Left forelimb (tissue), 1 donor: ENCODE measurements at regions not wholly inside any gene's neighbourhood (a gene's known extent, or its start where the extent isn't known, plus 50 kb on each side); places are given as distances from the start of the nearest gene placed in this dataset.
"Not testable (repeated sequence)": the region's sequence is repeated elsewhere in the genome, so short reads cannot be mapped to it uniquely, and the experiment has no call there.

Source experiments
- DNase-seq: peaks from one replicate; pipeline ENCODE4 v3.0.0-alpha.2; 2018; ENCODE audit warnings: low spot score

DNA sequence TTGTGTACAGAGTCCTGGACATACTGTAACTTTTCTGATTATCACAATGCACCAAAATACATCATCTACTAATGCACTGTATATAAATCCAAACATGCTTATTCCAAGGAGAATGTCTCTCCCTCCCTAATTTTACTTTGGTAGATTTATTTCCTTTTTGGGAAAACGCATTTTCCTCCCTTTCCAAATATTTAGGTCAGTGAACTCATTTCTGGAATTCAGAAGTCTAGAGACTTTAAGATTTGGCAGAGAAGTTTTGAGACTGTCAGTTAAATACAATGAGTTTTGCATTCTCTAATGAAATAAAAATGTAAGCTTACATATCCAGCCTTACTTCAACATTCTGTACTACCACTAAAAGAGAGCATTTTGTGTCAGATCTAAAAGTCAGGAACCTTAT is 165.8 kb upstream of the EDNRB start:
- DNase-seq: no peak

DNA sequence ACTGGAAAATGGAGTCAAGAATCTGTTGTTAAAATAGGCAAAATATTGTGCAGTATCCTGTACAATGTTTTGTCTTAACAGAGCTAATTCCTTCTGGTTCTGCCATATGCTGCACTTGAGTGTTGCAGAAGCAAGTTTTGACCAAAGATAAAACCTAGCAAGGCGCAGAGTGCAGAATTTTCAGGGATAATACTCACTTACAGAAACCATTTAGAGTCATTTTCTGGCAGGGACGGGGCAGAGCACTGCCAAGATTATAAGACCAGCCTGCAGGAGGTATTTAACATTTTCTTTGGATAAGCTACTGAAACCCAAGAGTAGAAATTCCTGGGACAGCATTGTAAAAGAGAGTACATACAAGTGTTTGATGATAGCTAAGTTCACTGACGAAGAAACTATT is 159.5 kb upstream of the EDNRB start:
- no peak for DNase-seq

DNA sequence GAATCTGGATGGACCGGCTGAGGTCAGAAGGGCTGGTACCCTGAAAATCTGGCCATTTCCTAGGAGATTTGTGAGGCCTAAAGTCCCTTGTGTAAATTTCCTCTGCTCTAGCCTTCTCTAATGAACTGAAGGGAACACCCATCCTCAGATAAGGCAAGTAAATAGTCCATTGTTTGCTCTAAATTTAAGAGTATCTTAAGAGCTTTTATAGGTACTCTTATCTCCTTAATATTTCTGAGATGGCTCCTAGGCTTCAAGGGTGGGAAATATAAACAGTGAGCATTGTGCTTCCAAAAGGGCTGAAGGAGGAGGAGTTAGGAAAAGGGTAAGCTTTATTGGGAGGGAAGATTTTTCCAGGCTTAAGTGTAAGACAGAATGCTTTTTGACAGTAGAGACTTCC is 148.7 kb upstream of the EDNRB start:
- DNase-seq: no peak

DNA sequence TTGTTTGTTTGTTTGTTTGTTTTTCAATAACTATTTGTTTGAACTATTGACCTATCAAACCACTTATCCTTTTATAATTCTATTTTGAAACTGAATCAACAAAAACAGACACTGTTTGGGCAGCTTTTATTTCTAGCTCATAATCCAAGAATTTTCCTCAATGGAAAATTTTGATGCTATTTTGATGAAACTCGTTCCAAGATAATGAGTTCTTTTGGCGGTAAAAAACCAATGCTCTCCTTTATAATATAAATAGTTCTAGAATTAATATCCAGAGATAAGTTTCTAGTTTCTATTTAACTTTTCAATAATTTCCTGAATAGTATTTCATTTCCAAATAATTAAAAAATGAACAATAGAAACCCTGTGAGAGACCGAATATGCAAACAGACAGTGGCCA is 146.5 kb upstream of the EDNRB start:
- DNase-seq: no peak

DNA sequence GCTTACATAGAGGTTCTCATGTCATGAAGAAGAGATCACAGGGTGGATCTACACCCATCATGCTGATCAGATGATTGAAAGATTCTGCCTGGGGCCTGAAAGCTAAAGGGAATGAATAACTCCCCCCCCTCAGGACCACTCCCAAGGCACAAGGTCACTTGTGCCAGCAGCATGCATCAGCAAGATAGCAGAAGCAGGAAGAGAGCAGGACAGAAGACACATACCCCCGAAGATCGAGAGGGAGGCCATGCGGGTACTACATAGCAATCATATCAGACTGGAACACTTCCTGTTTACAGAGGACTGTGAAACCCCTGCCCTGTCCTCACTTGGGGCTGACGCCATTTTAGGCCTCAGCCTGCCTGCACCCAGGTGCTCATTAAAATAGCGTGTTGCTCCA is 143.2 kb upstream of the EDNRB start:
- DNase-seq: no peak

DNA sequence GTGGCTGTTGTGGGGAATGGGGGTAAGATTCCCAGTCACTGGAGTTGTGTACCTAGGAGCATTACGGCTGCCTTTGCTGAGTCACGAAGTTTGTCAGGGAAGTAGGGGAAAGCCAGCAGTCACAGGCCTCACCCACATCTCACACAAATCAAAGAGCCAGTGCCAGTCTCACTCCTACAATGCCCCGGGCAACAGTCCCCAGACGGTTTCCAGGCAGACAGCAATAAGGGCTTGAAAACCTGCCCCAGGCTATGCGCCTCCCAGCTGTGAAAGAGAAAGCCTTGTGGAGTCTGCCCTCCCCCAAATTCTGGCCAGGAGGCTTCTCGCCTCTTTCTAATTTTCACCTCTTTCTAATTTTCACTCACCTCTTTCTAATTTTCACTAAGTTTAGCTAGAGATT is 142.3 kb upstream of the EDNRB start:
- DNase-seq: no peak

DNA sequence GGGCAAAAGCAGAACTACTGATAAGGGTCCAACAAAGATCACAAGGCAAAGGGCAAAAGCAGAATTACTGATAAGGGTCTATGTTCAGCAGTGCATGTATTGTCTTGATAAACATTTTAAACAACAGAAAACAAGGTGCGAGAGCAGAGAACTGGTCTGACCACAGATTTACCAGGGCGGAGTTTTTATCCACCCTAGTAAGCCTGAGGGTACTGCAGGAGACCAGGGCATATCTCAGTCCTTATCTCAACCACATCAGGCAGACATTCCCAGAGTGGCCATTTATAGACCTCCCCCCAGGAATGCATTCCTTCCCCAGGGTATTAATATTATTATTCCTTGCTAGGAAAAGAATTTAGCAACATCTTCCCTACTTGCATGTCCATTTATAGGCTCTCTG is 138.2 kb upstream of the EDNRB start:
- not testable (repeated sequence) for DNase-seq

DNA sequence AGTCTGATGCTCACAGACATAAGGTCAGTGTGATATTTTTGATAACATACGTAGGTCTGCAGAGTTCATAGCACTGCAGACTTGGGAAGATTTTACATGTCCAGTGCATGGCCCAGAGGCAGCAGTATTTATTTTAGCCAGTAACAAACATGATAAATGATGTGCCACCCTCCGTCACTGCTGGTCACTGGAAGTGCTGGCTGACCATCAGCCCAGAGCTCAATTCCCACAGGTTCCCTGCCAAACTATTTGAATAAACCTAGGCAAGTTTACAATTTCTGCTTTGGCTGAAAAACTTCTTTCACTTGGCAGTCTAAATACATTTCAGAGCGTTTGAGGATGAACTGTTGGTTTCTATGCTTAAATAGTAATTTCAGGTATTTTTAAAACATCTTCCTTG is 135.5 kb upstream of the EDNRB start:
- DNase-seq: no peak

DNA sequence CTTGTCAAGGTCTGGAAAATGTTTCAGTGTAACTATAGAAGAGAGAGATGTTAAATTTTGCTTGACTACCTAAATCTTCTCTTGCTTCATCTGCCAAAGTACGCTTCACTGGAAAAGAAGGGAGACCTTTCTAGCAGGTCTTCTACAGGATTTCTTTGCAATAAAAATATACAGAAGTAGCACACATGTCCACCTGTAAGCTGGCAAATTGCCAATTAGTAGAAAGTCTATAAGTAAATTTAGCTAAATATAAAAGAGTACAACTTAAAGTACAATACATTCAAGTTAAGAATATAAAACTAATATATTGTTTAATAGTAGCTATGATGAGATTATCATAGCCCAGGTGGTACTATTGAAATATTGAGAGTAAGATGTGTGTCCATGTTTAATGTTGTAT is 128.5 kb upstream of the EDNRB start:
- DNase-seq: no peak

DNA sequence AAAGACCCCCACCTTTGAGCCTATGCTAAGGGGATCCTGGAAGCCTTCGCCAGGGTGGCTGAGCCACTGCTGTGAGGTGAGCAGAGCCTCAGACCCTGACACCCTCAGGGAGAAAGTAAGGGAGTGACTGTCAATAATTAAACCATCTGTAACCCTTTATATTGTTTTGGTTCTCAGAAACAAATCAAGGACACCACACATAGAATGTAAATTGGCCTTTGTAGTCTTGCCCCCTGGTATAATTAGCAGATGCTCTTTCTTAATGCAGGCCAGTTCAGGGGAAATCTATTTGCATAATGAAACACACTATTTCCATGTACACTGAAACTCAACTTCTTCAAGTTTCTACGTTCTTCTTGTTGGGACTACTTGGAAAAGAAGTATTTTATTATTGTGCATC is 127.7 kb upstream of the EDNRB start:
- DNase-seq: no peak

DNA sequence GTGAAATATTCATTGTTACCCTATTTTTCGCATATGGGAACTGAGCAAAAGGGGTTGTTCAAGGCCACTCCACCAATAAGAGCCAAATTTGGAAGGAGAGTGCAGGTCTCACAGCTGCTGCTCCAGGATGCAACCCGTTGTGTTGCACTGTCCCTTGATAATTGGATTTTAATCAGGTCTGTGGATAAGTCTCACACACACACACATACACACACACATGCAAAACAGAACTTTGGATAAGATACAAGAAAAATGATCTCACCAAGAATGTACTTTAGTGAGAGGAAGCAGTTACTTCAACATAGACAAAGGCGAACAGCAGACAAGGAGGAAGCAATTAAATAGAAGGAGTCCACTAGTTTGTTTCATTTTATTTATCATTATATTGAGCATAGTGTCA is 127.3 kb upstream of the EDNRB start:
- DNase-seq: no peak

DNA sequence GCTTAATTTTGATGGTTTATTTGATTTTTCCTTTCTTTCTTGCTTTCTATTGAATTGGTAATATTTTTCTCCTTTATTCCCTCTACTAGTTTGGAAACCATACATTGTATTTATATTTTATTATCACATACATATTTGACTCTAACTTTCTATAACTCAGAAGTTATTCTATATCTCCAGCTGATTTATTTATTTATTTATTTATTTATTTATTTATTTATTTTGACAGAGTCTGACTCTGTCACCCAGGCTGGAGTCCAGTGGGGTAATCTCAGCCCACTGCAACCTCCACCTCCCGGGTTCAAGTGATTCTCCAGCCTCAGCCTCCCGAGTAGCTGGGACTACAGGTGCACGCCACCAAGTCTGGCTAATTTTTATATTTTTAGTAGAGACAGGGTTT is 122.7 kb upstream of the EDNRB start:
- not testable (repeated sequence) for DNase-seq

DNA sequence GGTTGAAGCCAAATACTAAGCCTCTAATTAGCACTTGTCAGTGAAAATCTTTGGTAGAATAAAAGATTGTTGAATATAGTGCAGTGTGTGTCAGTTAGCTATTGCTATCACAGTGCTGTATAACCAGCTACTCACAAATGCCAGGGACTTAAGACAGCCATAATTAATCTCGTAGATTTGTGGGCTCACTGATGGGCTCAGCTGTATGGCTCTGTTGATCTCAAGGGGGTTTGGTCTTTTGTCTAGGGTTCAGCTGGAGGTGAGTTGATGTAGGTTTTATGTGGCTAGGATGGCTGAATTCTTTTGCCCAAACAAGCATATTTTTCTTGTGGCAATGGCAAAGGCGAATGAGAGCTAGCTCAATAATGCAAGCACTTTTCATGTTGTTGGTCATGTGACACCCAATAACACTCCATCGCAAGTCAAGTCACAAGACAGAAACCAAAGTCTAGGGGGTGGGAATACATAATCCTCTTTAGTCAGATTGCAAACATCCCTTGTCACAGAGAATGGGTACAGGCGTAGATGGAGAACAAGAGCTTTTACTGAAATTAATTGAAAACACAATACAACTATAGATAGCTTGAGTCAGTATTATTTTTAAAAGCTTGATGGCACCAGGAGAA is 121.7 kb upstream of the EDNRB start:
- DNase-seq: no peak

DNA sequence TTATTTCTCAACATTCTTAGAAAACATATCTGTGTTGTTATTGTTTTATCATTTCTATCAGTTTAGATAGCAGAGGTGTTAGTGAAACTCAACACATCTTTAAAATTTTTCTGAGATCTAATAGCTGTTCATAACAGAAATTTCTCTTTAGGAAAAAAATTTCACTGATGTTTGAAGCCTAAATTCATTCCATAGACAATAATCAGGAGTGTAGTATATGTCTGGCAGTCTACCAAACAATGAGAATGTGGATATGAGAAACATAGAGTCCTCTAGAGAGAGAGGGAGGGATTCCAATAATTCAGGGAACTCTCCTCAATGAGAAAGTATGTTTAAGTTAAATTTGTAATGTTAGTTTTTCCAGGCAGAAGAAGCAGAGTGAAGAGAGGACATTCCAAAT is 118.2 kb upstream of the EDNRB start:
- DNase-seq: no peak

DNA sequence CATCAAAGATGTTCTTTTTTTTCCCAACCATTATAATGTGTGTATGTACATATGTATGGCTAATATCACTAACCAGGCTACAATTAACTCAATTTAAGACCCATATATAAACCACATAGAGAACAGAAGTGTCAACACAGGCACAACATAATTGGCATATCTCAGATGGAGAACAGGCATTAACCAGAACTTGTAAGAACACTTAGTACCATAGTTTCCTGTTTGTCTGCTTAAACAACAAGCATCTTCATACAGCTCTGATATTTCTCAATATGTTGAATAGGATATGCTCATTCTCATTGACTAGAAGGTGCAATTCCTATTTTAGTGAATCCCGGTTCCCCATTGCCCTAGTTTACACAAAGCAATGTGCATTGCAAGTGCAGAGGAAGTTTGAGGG is 116.9 kb upstream of the EDNRB start:
- DNase-seq: no peak

DNA sequence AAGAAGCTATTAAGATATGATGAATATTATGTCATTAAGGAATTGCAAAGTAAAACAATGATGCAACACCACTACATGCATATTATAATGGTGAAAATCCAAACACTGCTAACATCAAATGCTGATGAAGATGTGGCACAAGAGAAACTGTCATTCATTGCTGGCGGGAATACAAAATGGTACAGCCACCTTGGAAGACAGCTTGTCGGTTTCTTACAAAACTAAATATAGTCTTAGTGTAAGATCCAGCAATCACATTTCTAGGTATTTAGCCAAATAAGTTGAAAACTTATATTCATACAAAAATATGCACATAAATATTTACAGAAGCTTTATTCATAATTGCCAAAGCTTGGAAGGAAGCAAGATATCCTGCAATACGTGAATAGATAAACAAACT is 114.9 kb upstream of the EDNRB start:
- no peak for DNase-seq

DNA sequence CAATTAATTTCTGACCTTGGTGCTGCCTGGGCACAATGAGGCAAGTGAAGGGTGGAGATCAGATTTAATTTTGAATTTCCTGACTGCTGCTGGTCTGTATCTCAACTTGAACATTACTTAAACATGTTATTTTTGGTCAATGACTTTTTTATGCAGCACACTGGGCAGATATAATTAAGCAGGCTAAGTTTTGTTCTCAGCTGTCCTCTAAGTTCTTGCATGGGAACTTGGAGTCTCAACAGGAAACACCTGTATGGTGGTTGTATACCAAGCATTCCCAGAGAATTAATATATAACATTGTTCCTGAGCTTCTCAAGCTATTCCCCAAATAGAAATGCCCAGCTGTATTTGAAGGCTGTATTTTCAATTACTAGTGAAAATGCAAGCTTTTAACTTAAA is 113.5 kb upstream of the EDNRB start:
- DNase-seq: no peak

DNA sequence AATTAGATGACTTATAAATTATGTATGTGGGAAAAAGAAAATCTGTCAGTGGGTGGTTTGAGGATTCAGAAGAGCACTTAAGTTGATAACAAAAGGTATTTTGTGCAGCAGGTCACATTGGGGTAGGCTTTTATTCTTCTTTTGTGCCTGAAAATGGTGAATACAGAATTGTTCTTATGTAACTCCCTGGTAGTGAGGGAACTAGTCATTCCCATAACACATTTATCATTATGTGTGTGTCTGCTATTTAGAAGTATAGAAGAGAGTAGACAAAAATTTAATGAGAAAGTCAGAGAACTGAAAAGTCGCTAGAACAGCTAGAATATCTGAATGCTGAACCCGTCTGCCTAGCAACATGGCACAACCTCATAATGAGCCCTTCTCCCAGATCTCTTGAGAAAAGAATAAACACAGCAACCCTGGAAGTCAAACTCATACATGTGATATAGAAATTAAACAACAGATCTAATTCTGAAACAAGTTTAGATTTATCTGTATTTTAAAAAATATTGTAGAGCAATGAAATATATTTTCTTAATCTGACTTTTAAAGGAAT is 111.8 kb upstream of the EDNRB start:
- no peak for DNase-seq

DNA sequence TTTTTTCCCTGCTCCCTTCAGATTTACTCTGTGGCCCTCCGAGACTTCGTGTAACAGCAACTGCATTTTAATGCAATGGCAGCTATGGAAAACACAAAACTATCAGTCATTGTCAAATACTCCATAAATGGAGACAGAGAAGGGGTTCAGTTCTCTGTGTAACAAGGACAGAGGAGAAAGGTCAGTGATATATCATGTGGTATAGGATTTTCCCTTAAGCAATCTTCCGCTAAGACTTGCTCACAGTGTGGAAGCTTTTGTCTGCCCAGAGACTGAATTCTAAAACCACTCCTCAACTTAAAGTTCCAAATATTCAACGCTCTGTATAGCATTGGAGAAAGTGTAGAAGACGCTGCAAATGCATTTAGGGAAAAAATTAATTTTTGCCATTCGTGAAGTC is 111.3 kb upstream of the EDNRB start:
- DNase-seq: no peak

DNA sequence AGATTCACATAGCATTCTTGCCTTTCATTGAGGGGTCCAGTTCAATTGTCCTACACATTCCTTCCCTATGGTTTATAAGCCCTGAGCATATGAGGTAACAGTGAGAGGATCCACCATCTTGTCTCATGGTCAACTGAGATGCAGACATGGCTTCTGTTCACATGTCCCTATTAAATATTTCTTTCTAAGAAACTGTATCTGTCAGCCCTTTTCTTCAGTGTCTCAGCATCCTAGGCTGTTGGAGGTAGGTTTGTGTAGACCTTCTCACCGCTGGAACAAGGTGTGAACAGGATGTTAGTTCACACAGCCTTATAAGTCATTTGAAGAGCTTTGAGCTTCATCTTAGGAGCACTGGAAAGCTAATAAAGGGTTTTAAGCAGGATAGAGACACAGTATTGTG is 110.3 kb upstream of the EDNRB start:
- no peak for DNase-seq

DNA sequence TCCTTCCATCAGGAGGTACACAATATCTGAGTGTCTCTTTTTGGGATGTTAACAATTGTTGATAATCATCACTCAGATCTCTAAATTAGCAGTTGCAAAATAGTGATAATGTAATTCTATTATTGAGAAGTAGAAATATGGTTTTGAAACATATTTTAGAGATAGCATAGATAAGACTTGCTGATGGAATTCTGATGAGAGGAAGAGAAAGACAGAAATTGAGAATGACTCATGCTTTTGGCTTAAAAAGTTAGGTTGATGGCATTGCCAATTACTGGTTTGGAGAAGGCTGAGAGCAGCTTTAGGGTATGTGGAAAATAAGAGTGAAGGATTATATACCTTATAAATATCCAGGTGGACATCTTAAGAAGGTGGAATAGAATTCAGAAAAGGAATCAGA is 106.4 kb upstream of the EDNRB start:
- no peak for DNase-seq

DNA sequence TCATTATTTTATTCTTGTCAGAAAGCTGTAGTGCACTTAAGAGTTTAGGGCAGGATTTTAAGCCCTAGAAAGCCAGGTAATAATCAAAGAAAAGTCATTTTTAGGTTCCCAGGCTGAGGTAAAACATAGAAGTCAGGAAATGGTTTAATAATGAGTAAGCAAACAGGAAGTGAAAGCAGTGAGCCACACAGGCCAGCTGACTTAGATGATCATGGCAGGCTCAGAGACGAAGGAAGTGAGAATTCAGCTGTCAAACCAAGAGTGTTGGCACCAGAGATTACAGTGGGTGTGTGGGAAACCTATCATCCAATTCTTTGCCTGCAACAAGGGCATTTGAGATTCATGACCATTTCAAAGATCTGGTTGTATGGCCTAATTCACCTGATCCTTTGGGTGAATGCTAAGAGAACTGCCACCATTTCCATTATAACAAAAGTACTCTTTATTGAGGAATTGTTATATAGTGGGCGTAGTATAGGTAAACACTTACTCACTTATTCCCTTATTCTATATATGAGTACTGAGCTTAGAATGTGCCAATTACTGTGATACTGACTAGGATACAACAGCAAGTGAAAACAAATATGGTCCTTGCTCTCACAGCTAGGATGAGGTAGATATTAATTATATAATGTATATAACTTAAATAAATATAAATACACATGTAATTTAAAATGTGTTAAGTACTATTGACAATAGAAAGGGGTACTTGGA is 103.7 kb upstream of the EDNRB start:
- no peak for DNase-seq

DNA sequence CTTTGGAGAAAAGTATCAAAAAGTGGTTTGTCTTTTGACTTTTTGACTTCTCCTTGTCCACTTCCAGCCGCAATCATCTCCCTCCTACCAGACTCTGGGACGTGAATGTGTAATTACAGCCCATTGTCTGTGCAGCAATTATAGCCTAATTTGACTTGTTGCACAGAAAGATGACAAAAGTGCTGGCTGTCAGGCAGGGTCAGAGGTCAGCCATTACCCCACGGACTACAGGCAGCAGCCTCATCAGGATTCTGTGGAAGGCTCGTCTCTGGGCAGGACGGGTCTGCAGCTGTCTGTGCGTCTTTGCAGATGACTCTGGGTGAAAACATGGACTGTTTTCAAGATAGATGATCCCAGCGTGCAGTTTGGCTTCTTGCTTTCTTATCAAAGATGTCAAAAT is 102.2 kb upstream of the EDNRB start:
- no peak for DNase-seq

DNA sequence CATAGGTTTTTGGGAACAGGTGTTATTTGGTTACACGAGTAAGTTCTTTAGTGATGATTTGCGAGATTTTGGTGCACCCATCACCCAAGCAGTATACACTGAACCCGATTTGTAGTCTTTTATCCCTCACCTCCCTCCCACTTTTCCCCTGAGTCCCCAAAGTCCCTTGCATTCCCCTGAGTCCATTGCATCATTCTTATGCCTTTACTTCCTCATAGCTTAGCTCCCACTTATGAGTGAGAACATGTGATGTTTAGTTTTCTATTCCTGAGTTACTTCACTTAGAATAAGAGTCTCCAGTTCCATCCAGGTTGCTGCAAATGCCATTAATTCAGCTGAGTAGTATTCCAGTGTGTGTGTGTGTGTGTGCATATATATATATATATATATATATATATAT is 97.2 kb upstream of the EDNRB start:
- no peak for DNase-seq
